HG03095 (cell line): ENCODE measurements at regions not wholly inside any gene's neighbourhood (a gene's known extent, or its start where the extent isn't known, plus 50 kb on each side); places are given as distances from the start of the nearest gene placed in this dataset.

ENCODE experiments used
- ATAC-seq: cut with Tn5 transposase; IDR thresholded peaks from one replicate; pipeline ENCODE4 v1.9.1; 2021; ENCODE audit warnings: moderate library complexity; ENCODE audit not compliant: unreplicated experiment

- no peak for ATAC-seq
These were observed 199.2 kb downstream of the ACTL7B start for GRCh38 chr9:108656566-108656965.

- ATAC-seq, result no peak
These were observed 200.0 kb downstream of the ACTL7B start for GRCh38 chr9:108655818-108656217.

GRCh38 chr9:108654566-108654965 is 201.2 kb downstream of the ACTL7B start:
- ATAC-seq, result no peak

GRCh38 chr9:108652851-108653250 is 202.9 kb downstream of the ACTL7B start:
- no peak for ATAC-seq

- no peak for ATAC-seq
These were observed 205.0 kb downstream of the ACTL7B start for GRCh38 chr9:108650826-108651225.

GRCh38 chr9:108645520-108645919 is 210.3 kb downstream of the ACTL7B start:
- ATAC-seq, result no peak

GRCh38 chr9:108643731-108644510 is 211.9 kb downstream of the ACTL7B start:
- ATAC-seq, result no peak

- ATAC-seq, result no peak
These were observed 212.9 kb downstream of the ACTL7B start for GRCh38 chr9:108642871-108643270.

GRCh38 chr9:108640230-108640629 is 215.6 kb downstream of the ACTL7B start:
- ATAC-seq, result no peak

GRCh38 chr9:108639696-108640095 is 216.1 kb downstream of the ACTL7B start:
- ATAC-seq, result no peak

GRCh38 chr9:108639091-108639490 is 216.7 kb downstream of the ACTL7B start:
- no peak for ATAC-seq

GRCh38 chr9:108637340-108637739 is 218.4 kb downstream of the ACTL7B start:
- ATAC-seq, result no peak

GRCh38 chr9:108636013-108636412 is 219.8 kb downstream of the ACTL7B start:
- ATAC-seq, result no peak

- ATAC-seq, result no peak
These were observed 220.9 kb downstream of the ACTL7B start for GRCh38 chr9:108634672-108635462.

GRCh38 chr9:108634204-108634603 is 221.6 kb downstream of the ACTL7B start:
- ATAC-seq, result no peak

GRCh38 chr9:108631496-108632285 is 224.1 kb downstream of the ACTL7B start:
- no peak for ATAC-seq

- ATAC-seq, result no peak
These were observed 227.5 kb downstream of the ACTL7B start for GRCh38 chr9:108628316-108628715.

- ATAC-seq, result no peak
These were observed 229.0 kb downstream of the ACTL7B start for GRCh38 chr9:108626743-108627142.

- no peak for ATAC-seq
These were observed 233.6 kb downstream of the ACTL7B start for GRCh38 chr9:108621991-108622855.

- ATAC-seq, result no peak
These were observed 235.0 kb downstream of the ACTL7B start for GRCh38 chr9:108620767-108621166.
